ENCODE measurements at regions not wholly inside any gene's neighbourhood (a gene's known extent, or its start where the extent isn't known, plus 50 kb on each side); places are given as distances from the start of the nearest gene placed in this dataset.
A peak's percentile ranks its signal among the peaks of the same experiment; 100 is the strongest.

DNA sequence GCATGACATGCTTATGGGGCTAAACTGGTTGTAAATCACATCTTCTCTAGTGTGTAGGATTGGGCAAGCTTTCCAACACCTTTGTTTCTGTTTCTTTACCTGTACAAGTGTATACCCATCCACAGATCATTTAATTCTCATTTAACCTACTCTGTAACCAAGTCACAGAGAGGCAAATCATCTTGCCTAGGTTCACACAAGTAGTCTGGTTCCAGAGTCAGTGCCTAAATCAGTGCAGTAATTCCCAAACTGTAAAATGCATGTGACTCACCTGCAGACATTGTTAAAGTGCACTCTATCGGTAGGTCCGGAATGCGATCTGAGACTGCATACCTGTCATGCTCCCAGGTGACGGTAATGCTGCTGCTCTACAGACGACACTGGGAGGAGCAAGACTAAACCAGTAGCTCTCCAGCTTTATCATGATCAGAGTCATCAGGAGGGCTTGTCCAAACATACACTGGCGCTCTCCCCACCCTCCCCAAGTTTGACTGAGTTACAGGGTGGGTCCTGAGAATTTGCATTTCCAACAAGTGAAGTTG lies 107.9 kb upstream of the FREM1 start:
- no peak for TF ChIP-seq CTCF (IDR thresholded peaks at IDR 0.05; ENCODE audit: poor library complexity, severe bottlenecking)
- Histone ChIP-seq H3K27me3 (ENCODE audit: insufficient read depth, poor library complexity, severe bottlenecking) (no peaks in the 10 kb centered on the region), H3K4me3 (ENCODE audit: severe bottlenecking) (no peak overlapping the region), H3K36me3 (ENCODE audit: low read depth) (no peaks in the 10 kb centered on the region), H3K4me1 (ENCODE audit: insufficient read depth, poor library complexity, severe bottlenecking) (no peaks in the 10 kb centered on the region), H3K9me3 (ENCODE audit: severe bottlenecking) (no peaks in the 10 kb centered on the region), H3K27ac (ENCODE audit: poor library complexity, severe bottlenecking) (no peak overlapping the region)
- ATAC-seq (ENCODE audit: low read depth) (no peak), DNase-seq (ENCODE audit: low spot score) (no peak)

GRCh38 chr9:15010581-15010980 lies 100.4 kb upstream of the FREM1 start:
- Histone ChIP-seq H3K4me1 (ENCODE audit: insufficient read depth, poor library complexity, severe bottlenecking) (no peaks in the 10 kb centered on the region), H3K4me3 (ENCODE audit: severe bottlenecking) (no peak overlapping the region), H3K9me3 (ENCODE audit: severe bottlenecking) (no peaks in the 10 kb centered on the region), H3K36me3 (ENCODE audit: low read depth) (no peaks in the 10 kb centered on the region), H3K27me3 (ENCODE audit: insufficient read depth, poor library complexity, severe bottlenecking) (no peaks in the 10 kb centered on the region), H3K27ac (ENCODE audit: poor library complexity, severe bottlenecking) (no peak overlapping the region)
- DNase-seq (ENCODE audit: low spot score) (no peak), ATAC-seq (ENCODE audit: low read depth) (no peak)
- TF ChIP-seq CTCF (IDR thresholded peaks at IDR 0.05; ENCODE audit: poor library complexity, severe bottlenecking), result no peak

DNA sequence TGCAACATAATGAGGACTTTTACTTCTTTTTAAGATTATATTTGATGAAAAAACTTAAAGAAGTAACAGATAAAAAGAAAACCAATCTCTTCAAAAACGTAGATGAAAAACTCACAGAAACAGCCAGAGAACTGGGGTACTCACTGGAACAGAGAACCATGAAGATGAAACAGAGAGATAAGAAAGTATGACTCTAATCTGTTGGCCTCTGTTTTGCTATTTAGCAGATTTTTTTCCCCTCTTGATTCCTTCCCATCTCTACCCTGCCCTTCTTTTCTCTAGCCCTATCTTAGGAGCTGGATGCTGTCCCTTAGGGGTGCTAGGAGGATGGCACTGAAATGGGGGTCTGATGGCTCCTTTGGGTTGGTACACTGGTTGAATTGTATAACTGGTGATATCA lies 97.5 kb upstream of the FREM1 start:
- no peaks in the 10 kb centered on the region for H3K9me3 ChIP-seq (ENCODE audit: severe bottlenecking)
- no peak overlapping the region for H3K27ac ChIP-seq (ENCODE audit: poor library complexity, severe bottlenecking)
- ATAC-seq (ENCODE audit: low read depth) (no peak), DNase-seq (ENCODE audit: low spot score) (no peak)
- no peaks in the 10 kb centered on the region for H3K4me1 ChIP-seq (ENCODE audit: insufficient read depth, poor library complexity, severe bottlenecking)
- H3K4me3 ChIP-seq (ENCODE audit: severe bottlenecking), result no peak overlapping the region
- H3K36me3 ChIP-seq (ENCODE audit: low read depth), result no peaks in the 10 kb centered on the region
- no peak for TF ChIP-seq CTCF (IDR thresholded peaks at IDR 0.05; ENCODE audit: poor library complexity, severe bottlenecking)
- peaks cover 4% of the 10 kb centered on the region for H3K27me3 ChIP-seq (ENCODE audit: insufficient read depth, poor library complexity, severe bottlenecking)

GRCh38 chr9:14994738-14995137 lies 84.5 kb upstream of the FREM1 start:
- no peak overlapping the region for H3K27ac ChIP-seq (ENCODE audit: poor library complexity, severe bottlenecking)
- no peaks in the 10 kb centered on the region for H3K36me3 ChIP-seq (ENCODE audit: low read depth)
- no peaks in the 10 kb centered on the region for H3K9me3 ChIP-seq (ENCODE audit: severe bottlenecking)
- DNase-seq (ENCODE audit: low spot score) (no peak), ATAC-seq (ENCODE audit: low read depth) (no peak)
- H3K4me1 ChIP-seq (ENCODE audit: insufficient read depth, poor library complexity, severe bottlenecking), result no peaks in the 10 kb centered on the region
- no peak overlapping the region for H3K4me3 ChIP-seq (ENCODE audit: severe bottlenecking)
- TF ChIP-seq CTCF (IDR thresholded peaks at IDR 0.05; ENCODE audit: poor library complexity, severe bottlenecking), result no peak
- H3K27me3 ChIP-seq (ENCODE audit: insufficient read depth, poor library complexity, severe bottlenecking), result no peaks in the 10 kb centered on the region

DNA sequence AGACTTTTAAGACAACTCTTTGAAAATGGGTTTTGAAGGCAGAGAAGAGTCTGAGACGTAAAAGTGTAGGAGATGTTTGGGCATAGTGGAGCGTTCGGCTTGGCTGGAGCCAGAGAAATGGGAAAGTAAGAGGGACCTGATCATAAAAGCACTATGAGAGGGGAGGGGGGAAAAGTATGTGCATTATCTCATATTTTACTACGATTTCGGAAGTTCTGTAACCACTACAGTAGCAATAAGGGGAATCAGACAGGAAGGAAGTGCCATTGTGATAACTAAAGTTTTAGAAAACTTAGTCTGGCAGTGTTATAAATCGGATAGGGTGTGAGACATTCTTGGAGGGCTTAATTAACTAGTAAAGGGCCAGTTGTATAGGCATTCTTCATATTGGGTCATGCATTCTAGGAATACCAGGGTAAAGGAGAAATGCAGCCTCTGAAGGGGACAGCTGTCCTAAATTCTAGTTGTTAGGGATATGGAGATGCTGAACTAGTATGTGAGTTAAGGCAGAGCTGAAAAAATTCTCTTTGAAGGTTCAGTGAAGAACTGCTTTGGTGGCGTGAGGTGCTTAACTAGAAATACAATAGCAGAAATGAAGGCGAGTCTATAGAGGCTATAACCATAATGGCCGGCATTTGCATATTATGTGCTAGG lies 83.8 kb upstream of the FREM1 start:
- H3K4me3 ChIP-seq (ENCODE audit: severe bottlenecking), result peak overlapping the region; percentile 42
- no peaks in the 10 kb centered on the region for H3K36me3 ChIP-seq (ENCODE audit: low read depth)
- no peak for TF ChIP-seq CTCF (IDR thresholded peaks at IDR 0.05; ENCODE audit: poor library complexity, severe bottlenecking)
- H3K27me3 ChIP-seq (ENCODE audit: insufficient read depth, poor library complexity, severe bottlenecking), result no peaks in the 10 kb centered on the region
- no peaks in the 10 kb centered on the region for H3K9me3 ChIP-seq (ENCODE audit: severe bottlenecking)
- no peak for DNase-seq (ENCODE audit: low spot score)
- H3K4me1 ChIP-seq (ENCODE audit: insufficient read depth, poor library complexity, severe bottlenecking), result no peaks in the 10 kb centered on the region
- ATAC-seq (ENCODE audit: low read depth), result no peak
- H3K27ac ChIP-seq (ENCODE audit: poor library complexity, severe bottlenecking), result no peak overlapping the region

All from RWPE2 (cell line).